SK-N-SH (cell line): ENCODE measurements at regions not wholly inside any gene's neighbourhood (a gene's known extent, or its start where the extent isn't known, plus 50 kb on each side); places are given as distances from the start of the nearest gene placed in this dataset.
A peak's percentile ranks its signal among the peaks of the same experiment; 100 is the strongest.

ENCODE experiments used
- CTCF ChIA-PET: fragments of 300-600, 350-600 bp; formaldehyde crosslinking; extraction: SDS; loops from one replicate; lab custom pipeline; 2021; lab: Yijun Ruan, JAX
- POLR2A ChIA-PET: fragments of 350-600 bp; sonication (Branson Sonifier 250); formaldehyde crosslinking; extraction: SDS; loops from one replicate; lab custom pipeline; 2020; ENCODE audit warnings: antibody characterized with exemption, inconsistent platforms; lab: Yijun Ruan, JAX
- DNase-seq: peaks from one replicate; pipeline ENCODE4 v3.0.0; 2012
- H2AFZ ChIP-seq: fragments of 200-600 bp; sonication (generic); 2 replicates; pipeline ENCODE4 v1.8.1; 2016; ENCODE audit warnings: antibody characterized with exemption, mild to moderate bottlenecking, low read depth
- H3F3A ChIP-seq: fragments of 200-600 bp; sonication (generic); replicated peaks from 2 replicates; pipeline ENCODE3; 2016; ENCODE audit warnings: antibody characterized with exemption, mild to moderate bottlenecking; ENCODE audit not compliant: insufficient read depth
- H3K27ac ChIP-seq, 2 experiments: fragments of 200-500 bp in 1 of 2; fragments of 200-600 bp in 1 of 2; sonication (Bioruptor generic) in 1 of 2; sonication (generic), shearing (Covaris generic) in 1 of 2; 2 replicates each; pipeline versions ENCODE4 v1.5.1 to v1.6.1; 2014 to 2016; ENCODE audit warnings: low read depth in 2 of 2, inconsistent platforms in 1 of 2, low read length in 1 of 2, mild to moderate bottlenecking in 1 of 2, mixed read lengths in 1 of 2
- H3K27me3 ChIP-seq: fragments of 200-600 bp; sonication (generic), shearing (Covaris generic); 2 replicates; pipeline ENCODE4 v1.6.1; 2016; ENCODE audit warnings: mixed run types; ENCODE audit not compliant: insufficient read depth
- H3K36me3 ChIP-seq, 2 experiments: fragments of 200-500 bp in 1 of 2; fragments of 200-600 bp in 1 of 2; sonication (Bioruptor generic) in 1 of 2; sonication (generic) in 1 of 2; replicated peaks in 1 of 2; 2 replicates each; pipeline versions ENCODE3 to v1.5.1; 2014 to 2016; ENCODE audit warnings: low read length in 1 of 2, mild to moderate bottlenecking in 1 of 2; ENCODE audit not compliant: insufficient read depth in 2 of 2, control insufficient read depth in 1 of 2
- H3K4me1 ChIP-seq, 2 experiments: fragments of 200-500 bp in 1 of 2; fragments of 200-600 bp in 1 of 2; sonication (Bioruptor generic) in 1 of 2; sonication (generic), shearing (Covaris generic) in 1 of 2; 2 replicates each; pipeline versions ENCODE4 v1.5.1 to v1.6.1; 2014 to 2016; ENCODE audit warnings: low read depth in 1 of 2, low read length in 1 of 2, mixed run types in 1 of 2; ENCODE audit not compliant: insufficient read depth in 2 of 2, control insufficient read depth in 1 of 2
- H3K4me2 ChIP-seq: fragments of 200-600 bp; sonication (generic), shearing (Covaris generic); 2 replicates; pipeline ENCODE4 v1.6.1; 2017; ENCODE audit warnings: mixed run types
- H3K4me3 ChIP-seq, 2 experiments: fragments of 200-500 bp in 1 of 2; fragments of 200-600 bp in 1 of 2; sonication (Bioruptor generic) in 1 of 2; sonication (generic), shearing (Covaris generic) in 1 of 2; 2 replicates each; pipeline versions ENCODE4 v1.5.1 to v1.8.1; 2014 to 2016; ENCODE audit warnings: low read depth in 2 of 2, inconsistent platforms in 1 of 2, low read length in 1 of 2, mild to moderate bottlenecking in 1 of 2, mixed read lengths in 1 of 2, moderate library complexity in 1 of 2
- H3K79me2 ChIP-seq: fragments of 200-600 bp; sonication (generic); 2 replicates; pipeline ENCODE4 v1.8.1; 2017; ENCODE audit warnings: mild to moderate bottlenecking; ENCODE audit not compliant: insufficient read depth
- H3K9ac ChIP-seq: fragments of 200-600 bp; sonication (generic); 2 replicates; pipeline ENCODE4 v1.6.1; 2017; ENCODE audit warnings: mixed run types
- H3K9me2 ChIP-seq: fragments of 200-600 bp; sonication (generic); 2 replicates; pipeline ENCODE4 v1.6.1; 2017; ENCODE audit warnings: mixed run types
- H3K9me3 ChIP-seq: fragments of 200-600 bp; sonication (generic); 2 replicates; pipeline ENCODE4 v1.6.1; 2017; ENCODE audit warnings: mixed run types, mild to moderate bottlenecking, moderate library complexity
- H4K20me1 ChIP-seq: fragments of 200-600 bp; sonication (generic); 2 replicates; pipeline ENCODE4 v1.6.1; 2017; ENCODE audit warnings: mild to moderate bottlenecking, mixed run types; ENCODE audit not compliant: insufficient read depth
- CHD2 ChIP-seq: fragments of 150-350 bp; IDR thresholded peaks from 2 replicates; pipeline ENCODE4 v1.6.1; 2018; ENCODE audit warnings: low read length; ENCODE audit not compliant: partially characterized antibody
- EP300 ChIP-seq, 2 experiments: IDR thresholded peaks; 2 replicates each; pipeline versions ENCODE4 v1.4.0 to v1.6.1; 2012; ENCODE audit warnings: borderline replicate concordance in 1 of 2, low read depth in 1 of 2, low read length in 1 of 2
- FOXJ3 ChIP-seq: sonication (generic); formaldehyde crosslinking; IDR thresholded peaks from 2 replicates; pipeline ENCODE4 v1.5.1; 2020; ENCODE audit warnings: mild to moderate bottlenecking, missing genetic modification reagents
- GATA2 ChIP-seq: sonication (generic); formaldehyde crosslinking; IDR thresholded peaks from 2 replicates; pipeline ENCODE4 v1.5.0; 2020; ENCODE audit warnings: mild to moderate bottlenecking, missing genetic modification reagents
- JUND ChIP-seq: IDR thresholded peaks from 2 replicates; pipeline ENCODE4 v1.4.0; 2012
- MXI1 ChIP-seq: IDR thresholded peaks from 2 replicates; pipeline ENCODE4 v1.6.1; 2012; ENCODE audit warnings: mild to moderate bottlenecking, low read depth, low read length, improper control_type of control experiment
- NFIC ChIP-seq: IDR thresholded peaks from 2 replicates; pipeline ENCODE4 v1.4.0; 2012; ENCODE audit warnings: borderline replicate concordance
- POLR2AphosphoS5 ChIP-seq: IDR thresholded peaks from 2 replicates; pipeline ENCODE4 v1.6.1; 2012; ENCODE audit warnings: low read depth, low read length
- RAD21 ChIP-seq: IDR thresholded peaks from 2 replicates; pipeline ENCODE4 v1.6.1; 2012; ENCODE audit warnings: mild to moderate bottlenecking, low read length
- RCOR1 ChIP-seq: fragments of 150-350 bp; IDR thresholded peaks from 2 replicates; pipeline ENCODE4 v1.6.1; 2017; ENCODE audit warnings: antibody characterized with exemption, low read length
- RFX5 ChIP-seq: IDR thresholded peaks from 2 replicates; pipeline ENCODE4 v1.6.1; 2012; ENCODE audit warnings: mild to moderate bottlenecking, improper control_type of control experiment, low read length
- RXRA ChIP-seq: IDR thresholded peaks from 2 replicates; pipeline ENCODE4 v1.4.0; 2012; ENCODE audit warnings: low read depth, mild to moderate bottlenecking, borderline replicate concordance
- TAF1 ChIP-seq: IDR thresholded peaks from 2 replicates; pipeline ENCODE4 v1.6.1; 2012; ENCODE audit warnings: low read depth, mild to moderate bottlenecking, low read length, moderate library complexity, borderline replicate concordance
- TCF12 ChIP-seq: IDR thresholded peaks from 2 replicates; pipeline ENCODE4 v1.4.0; 2012
- TEAD4 ChIP-seq: IDR thresholded peaks from 2 replicates; pipeline ENCODE4 v1.4.0; 2012; ENCODE audit warnings: mild to moderate bottlenecking, borderline replicate concordance; ENCODE audit not compliant: insufficient read depth
- ZBTB33 ChIP-seq: IDR thresholded peaks from 2 replicates; pipeline ENCODE4 v1.4.0; 2012; ENCODE audit warnings: low read depth, borderline replicate concordance
- WGBS: methylation state at CpG from one replicate; pipeline ENCODE4 v1.1.6; 2017; ENCODE audit warnings: low lambda C conversion rate; 5-methylcytosine and 5-hydroxymethylcytosine counted together
- TF ChIP-seq, protein P1 (sequence below): IDR thresholded peaks from 2 replicates; pipeline ENCODE4; 2012
- TF ChIP-seq, protein P2 (sequence below): IDR thresholded peaks from 2 replicates; pipeline ENCODE4 v1.4.0; 2012; ENCODE audit warnings: low read depth

- Histone ChIP-seq H3K9ac (no peak overlapping the region), H3K27ac (peak overlapping the region in 1 of 2 experiments; percentile 86; a peak in 2 of 4 replicates), H3K9me2 (no peaks in the 10 kb centered on the region), H3K4me2 (no peak overlapping the region), H3K79me2 (no peaks in the 10 kb centered on the region), H3K27me3 (no peaks in the 10 kb centered on the region), H3K36me3 (no peaks in the 10 kb centered on the region), H3K4me1 (peaks cover 0 to 11% of the 10 kb centered on the region in 2 experiments; a peak in 2 of 4 replicates), H3K9me3 (no peaks in the 10 kb centered on the region), H3F3A (no peaks in the 10 kb centered on the region), H2AFZ (no peak overlapping the region), H3K4me3 (no peak overlapping the region), H4K20me1 (no peaks in the 10 kb centered on the region)
- peak; percentile 40 for DNase-seq
- ChIA-PET CTCF (interaction anchor here (0.6 to 1.6 kb wide), 8 partner anchors 9 to 641 kb away, joined by 3 to 5 read pairs (median 3); no protein-coding TSS in a partner anchor), POLR2A (no interaction called here)
- 13% methylated on average over 4 of the region's 4 CpGs for WGBS
- TF ChIP-seq JUND (peak; percentile 25; the same call in 1 of the 2 replicates), ZBTB33 (no peak), TAF1 (no peak), GATA2 (CRISPR knock-in tag) (peak; percentile 89), TEAD4 (0 out of 2 replicates have a peak, but pooled peaks have one; percentile 44), CHD2 (peak; percentile 30), RAD21 (peak; percentile 15), RCOR1 (peak; percentile 87), FOXJ3 (CRISPR knock-in tag) (peak; percentile 91; the same call in 1 of the 2 replicates), TCF12 (peak; percentile 58; the same call in 1 of the 2 replicates), RXRA (no peak), MXI1 (peak; percentile 43; the same call in 1 of the 2 replicates), POLR2AphosphoS5 (peak; percentile 20; the same call in 1 of the 2 replicates), EP300 (IDR thresholded peaks at IDR 0.05; ENCODE audit: borderline replicate concordance in 1 of 2, low read depth in 1 of 2, low read length in 1 of 2) (peak; percentile 20 to 98; a peak in 3 of 4 replicates), NFIC (peak; percentile 30; the same call in 1 of the 2 replicates), RFX5 (0 out of 2 replicates have a peak, but pooled peaks have one; percentile 17)
- TF ChIP-seq, protein P1, sequence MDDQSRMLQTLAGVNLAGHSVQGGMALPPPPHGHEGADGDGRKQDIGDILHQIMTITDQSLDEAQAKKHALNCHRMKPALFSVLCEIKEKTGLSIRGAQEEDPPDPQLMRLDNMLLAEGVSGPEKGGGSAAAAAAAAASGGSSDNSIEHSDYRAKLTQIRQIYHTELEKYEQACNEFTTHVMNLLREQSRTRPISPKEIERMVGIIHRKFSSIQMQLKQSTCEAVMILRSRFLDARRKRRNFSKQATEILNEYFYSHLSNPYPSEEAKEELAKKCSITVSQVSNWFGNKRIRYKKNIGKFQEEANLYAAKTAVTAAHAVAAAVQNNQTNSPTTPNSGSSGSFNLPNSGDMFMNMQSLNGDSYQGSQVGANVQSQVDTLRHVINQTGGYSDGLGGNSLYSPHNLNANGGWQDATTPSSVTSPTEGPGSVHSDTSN, result peak; percentile 44
- TF ChIP-seq, protein P2, sequence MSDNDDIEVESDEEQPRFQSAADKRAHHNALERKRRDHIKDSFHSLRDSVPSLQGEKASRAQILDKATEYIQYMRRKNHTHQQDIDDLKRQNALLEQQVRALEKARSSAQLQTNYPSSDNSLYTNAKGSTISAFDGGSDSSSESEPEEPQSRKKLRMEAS, result no peak
These were observed 157.2 kb downstream of the DCLK3 start for GRCh38 chr3:36606871-36607765.
